A673 (cell line): ENCODE measurements at regions not wholly inside any gene's neighbourhood (a gene's known extent, or its start where the extent isn't known, plus 50 kb on each side); places are given as distances from the start of the nearest gene placed in this dataset.

Experiments
- BruUV-seq: library from RNA; stranded (reverse); fragments of 400-500 nt; replicated peaks from 2 replicates; lab custom pipeline; 2021; lab: Mats Ljungman, UMichigan
- CTCF ChIA-PET: fragments of 300-600 bp; sonication (Branson Sonifier 250); formaldehyde crosslinking; loops from one replicate; lab custom pipeline; 2022; ENCODE audit warnings: antibody characterized with exemption; lab: Charles Lee
- POLR2A ChIA-PET: fragments of 300-600 bp; sonication (Branson Sonifier 250); formaldehyde crosslinking; loops from one replicate; lab custom pipeline; 2022; ENCODE audit warnings: antibody characterized with exemption; ENCODE audit not compliant: low non-redundant PET; lab: Charles Lee
- DNase-seq: peaks from one replicate; pipeline ENCODE4 v3.0.0-alpha.2; 2015; ENCODE audit warnings: low spot score
- H3K27ac ChIP-seq: fragments of 200-600 bp; sonication (generic); 2 replicates; pipeline ENCODE4 v1.5.1; 2016; ENCODE audit warnings: mixed run types, low read depth, mild to moderate bottlenecking, mixed read lengths, antibody characterized with exemption, low read length; ENCODE audit not compliant: poor library complexity, severe bottlenecking
- H3K27me3 ChIP-seq: fragments of 200-600 bp; sonication (generic); replicated peaks from 2 replicates; pipeline ENCODE4 v1.6.1; 2017; ENCODE audit warnings: mixed run types, low read depth, mild to moderate bottlenecking, mixed read lengths, antibody characterized with exemption, low read length; ENCODE audit not compliant: insufficient read depth, poor library complexity
- H3K36me3 ChIP-seq: fragments of 200-600 bp; sonication (generic); 2 replicates; pipeline ENCODE4 v1.6.1; 2016; ENCODE audit warnings: mixed run types, mild to moderate bottlenecking, mixed read lengths, antibody characterized with exemption, low read length; ENCODE audit not compliant: insufficient read depth, poor library complexity, severe bottlenecking
- H3K4me1 ChIP-seq: fragments of 200-600 bp; sonication (generic); 2 replicates; pipeline ENCODE4 v1.6.1; 2017; ENCODE audit warnings: mixed run types, mild to moderate bottlenecking, mixed read lengths, antibody characterized with exemption, low read length; ENCODE audit not compliant: insufficient read depth, poor library complexity, severe bottlenecking
- H3K4me3 ChIP-seq: fragments of 200-600 bp; sonication (generic); 2 replicates; pipeline ENCODE4 v1.5.1; 2016; ENCODE audit warnings: low read depth, mixed run types, mild to moderate bottlenecking, mixed read lengths, low read length; ENCODE audit not compliant: poor library complexity, severe bottlenecking
- H3K9me3 ChIP-seq: fragments of 200-600 bp; sonication (generic); 2 replicates; pipeline ENCODE4 v1.6.1; 2016; ENCODE audit warnings: mixed run types, low read depth, mild to moderate bottlenecking, mixed read lengths, antibody characterized with exemption, low read length; ENCODE audit not compliant: poor library complexity, severe bottlenecking
- EZH2 ChIP-seq: fragments of 200-600 bp; sonication (generic); IDR thresholded peaks from 2 replicates; pipeline ENCODE4 v1.6.1; 2017; ENCODE audit warnings: borderline replicate concordance, low read depth, mild to moderate bottlenecking, mixed read lengths, antibody characterized with exemption, low read length; ENCODE audit not compliant: poor library complexity, severe bottlenecking
- intact Hi-C: fragments of 100-400 bp; cut with micrococcal nuclease; formaldehyde crosslinking; loops from one replicate; pipeline ENCODE4 v1.10.0; 2022; ENCODE audit not compliant: unreplicated experiment
- TF ChIP-seq, protein P1 (sequence below): fragments of 300-800, 200-600 bp; sonication (generic); conservative IDR thresholded peaks from 2 replicates; pipeline ENCODE4 v1.5.1; 2017; ENCODE audit warnings: low read depth, mild to moderate bottlenecking, antibody characterized with exemption, low read length, moderate library complexity, mixed read lengths

DNA sequence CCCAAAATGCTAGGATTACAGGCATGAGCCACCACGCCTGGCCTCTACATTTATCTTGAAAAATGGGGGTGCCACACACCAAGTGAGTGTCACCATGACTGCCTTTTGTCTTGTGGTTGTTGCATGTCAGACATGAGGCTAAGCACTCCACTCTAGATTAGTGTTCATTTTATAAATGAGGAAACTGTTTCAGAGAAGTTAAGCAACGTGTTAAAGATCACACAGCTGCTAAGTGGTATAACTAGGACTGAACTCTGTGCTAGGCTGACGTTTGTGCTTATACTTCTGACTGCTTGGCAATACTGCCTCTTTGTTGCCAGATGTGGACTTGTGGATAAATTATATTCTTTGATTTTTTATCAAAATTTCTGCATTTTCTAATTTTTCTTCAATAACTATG lies 50.8 kb upstream of the SMAD6 start:
- CTCF ChIA-PET, result no interaction called here
- H3K4me1 ChIP-seq, result peaks cover 14% of the 10 kb centered on the region
- H3K27ac ChIP-seq, result no peak overlapping the region
- POLR2A ChIA-PET, result no interaction called here
- BruUV-seq, result no TSS peak
- no peaks in the 10 kb centered on the region for H3K36me3 ChIP-seq
- DNase-seq, result no peak
- H3K27me3 ChIP-seq, result no peaks in the 10 kb centered on the region
- intact Hi-C loops, result no loop called here
- no peak overlapping the region for H3K4me3 ChIP-seq
- H3K9me3 ChIP-seq, result no peaks in the 10 kb centered on the region
- no peak for TF ChIP-seq EZH2
- TF ChIP-seq, protein P1, sequence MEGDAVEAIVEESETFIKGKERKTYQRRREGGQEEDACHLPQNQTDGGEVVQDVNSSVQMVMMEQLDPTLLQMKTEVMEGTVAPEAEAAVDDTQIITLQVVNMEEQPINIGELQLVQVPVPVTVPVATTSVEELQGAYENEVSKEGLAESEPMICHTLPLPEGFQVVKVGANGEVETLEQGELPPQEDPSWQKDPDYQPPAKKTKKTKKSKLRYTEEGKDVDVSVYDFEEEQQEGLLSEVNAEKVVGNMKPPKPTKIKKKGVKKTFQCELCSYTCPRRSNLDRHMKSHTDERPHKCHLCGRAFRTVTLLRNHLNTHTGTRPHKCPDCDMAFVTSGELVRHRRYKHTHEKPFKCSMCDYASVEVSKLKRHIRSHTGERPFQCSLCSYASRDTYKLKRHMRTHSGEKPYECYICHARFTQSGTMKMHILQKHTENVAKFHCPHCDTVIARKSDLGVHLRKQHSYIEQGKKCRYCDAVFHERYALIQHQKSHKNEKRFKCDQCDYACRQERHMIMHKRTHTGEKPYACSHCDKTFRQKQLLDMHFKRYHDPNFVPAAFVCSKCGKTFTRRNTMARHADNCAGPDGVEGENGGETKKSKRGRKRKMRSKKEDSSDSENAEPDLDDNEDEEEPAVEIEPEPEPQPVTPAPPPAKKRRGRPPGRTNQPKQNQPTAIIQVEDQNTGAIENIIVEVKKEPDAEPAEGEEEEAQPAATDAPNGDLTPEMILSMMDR, result no peak

DNA sequence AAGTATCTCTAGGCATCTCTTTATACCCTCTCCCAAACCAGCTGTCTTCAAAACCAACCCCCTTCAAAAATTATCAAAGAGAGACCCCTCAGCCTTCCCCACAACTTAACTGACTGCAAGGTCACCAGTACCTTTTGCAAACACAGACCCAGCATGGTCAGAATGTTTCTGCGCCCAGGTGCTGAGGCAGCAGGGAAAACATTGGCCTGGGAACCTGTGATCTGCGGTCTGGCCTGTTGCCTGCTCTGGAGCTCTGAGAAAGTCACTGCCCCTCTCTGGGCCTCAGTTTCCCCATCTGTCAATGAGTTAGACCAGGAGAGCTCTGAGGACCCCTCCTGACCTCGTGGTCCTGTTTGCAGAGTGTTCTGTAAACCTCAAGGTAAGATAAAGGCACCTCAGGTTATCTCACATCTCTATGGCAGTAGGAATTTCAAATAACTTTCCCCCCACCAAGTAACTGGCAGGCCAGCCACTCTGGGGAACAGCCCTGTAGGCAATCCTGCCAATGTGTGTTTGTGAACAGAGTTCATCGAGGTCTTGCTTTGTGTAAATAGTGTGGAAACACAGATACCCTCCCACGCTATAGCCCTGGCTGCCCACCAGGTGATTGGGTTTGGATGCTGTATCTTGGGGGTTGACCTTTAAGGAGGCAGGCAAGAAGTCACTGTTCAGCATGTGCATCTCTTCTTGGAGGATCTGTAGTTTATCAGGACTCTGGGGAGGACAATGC lies 50.0 kb upstream of the SMAD6 start:
- TF ChIP-seq, protein P1, result no peak
- TF ChIP-seq EZH2, result no peak
- ChIA-PET CTCF (no interaction called here), POLR2A (no interaction called here)
- H3K4me3 ChIP-seq, result no peak overlapping the region
- H3K9me3 ChIP-seq, result no peaks in the 10 kb centered on the region
- no peak for DNase-seq
- no peaks in the 10 kb centered on the region for H3K27me3 ChIP-seq
- peaks cover 18% of the 10 kb centered on the region for H3K4me1 ChIP-seq
- H3K27ac ChIP-seq, result no peak overlapping the region
- no peaks in the 10 kb centered on the region for H3K36me3 ChIP-seq
- no TSS peak for BruUV-seq
- intact Hi-C loops, result no loop called here
